ENCODE measurements at regions not wholly inside any gene's neighbourhood (a gene's known extent, or its start where the extent isn't known, plus 50 kb on each side); places are given as distances from the start of the nearest gene placed in this dataset.
A peak's percentile ranks its signal among the peaks of the same experiment; 100 is the strongest.

DNA sequence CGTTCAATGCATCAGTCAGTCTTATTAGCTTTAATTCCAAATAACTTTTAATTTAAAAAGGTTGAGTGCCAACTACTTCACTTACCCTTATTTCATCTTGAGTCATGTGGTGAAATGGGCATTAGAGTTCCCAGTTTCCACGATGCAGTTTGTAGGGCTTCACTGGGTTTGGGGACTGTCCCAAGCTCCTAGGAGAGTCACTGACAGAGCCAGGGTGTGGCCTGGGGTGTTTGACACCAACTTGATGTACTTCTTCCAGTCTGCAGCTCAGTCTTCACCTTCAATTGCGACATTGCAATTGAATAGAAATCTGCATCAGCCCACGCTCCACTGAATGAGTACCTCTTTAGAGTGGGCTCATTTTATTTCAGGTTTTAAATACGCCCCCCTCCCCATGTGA is 165.3 kb downstream of the ARL4C start:
- no peak for DNase-seq (ENCODE audit: low read depth)
- H3K4me3 ChIP-seq (ENCODE audit: control insufficient read depth, low read depth, low read length), result no peak overlapping the region
- TF ChIP-seq, protein P1, sequence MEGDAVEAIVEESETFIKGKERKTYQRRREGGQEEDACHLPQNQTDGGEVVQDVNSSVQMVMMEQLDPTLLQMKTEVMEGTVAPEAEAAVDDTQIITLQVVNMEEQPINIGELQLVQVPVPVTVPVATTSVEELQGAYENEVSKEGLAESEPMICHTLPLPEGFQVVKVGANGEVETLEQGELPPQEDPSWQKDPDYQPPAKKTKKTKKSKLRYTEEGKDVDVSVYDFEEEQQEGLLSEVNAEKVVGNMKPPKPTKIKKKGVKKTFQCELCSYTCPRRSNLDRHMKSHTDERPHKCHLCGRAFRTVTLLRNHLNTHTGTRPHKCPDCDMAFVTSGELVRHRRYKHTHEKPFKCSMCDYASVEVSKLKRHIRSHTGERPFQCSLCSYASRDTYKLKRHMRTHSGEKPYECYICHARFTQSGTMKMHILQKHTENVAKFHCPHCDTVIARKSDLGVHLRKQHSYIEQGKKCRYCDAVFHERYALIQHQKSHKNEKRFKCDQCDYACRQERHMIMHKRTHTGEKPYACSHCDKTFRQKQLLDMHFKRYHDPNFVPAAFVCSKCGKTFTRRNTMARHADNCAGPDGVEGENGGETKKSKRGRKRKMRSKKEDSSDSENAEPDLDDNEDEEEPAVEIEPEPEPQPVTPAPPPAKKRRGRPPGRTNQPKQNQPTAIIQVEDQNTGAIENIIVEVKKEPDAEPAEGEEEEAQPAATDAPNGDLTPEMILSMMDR (conservative IDR thresholded peaks at IDR 0.05; ENCODE audit: control insufficient read depth, insufficient read depth, low read depth, low read length), result no peak

DNA sequence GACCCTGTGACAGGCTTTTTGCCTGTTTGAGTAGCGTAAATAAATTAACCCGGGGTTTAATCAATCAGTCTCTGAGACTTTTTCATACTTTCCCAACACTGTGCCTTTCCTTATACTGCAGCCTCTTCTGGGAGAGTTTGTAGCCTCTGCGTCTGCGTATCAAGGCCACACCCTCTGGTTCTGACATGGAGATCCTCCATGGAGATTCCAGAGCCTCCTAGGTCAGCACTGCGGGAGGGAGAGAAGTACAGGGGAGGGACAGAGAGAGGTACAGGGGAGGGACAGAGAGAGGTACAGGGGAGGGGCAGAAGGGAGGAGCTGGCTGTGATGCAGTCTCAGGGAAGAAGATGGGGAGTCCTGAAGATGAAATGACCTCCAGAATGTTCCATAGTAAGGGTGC is 166.0 kb downstream of the ARL4C start:
- DNase-seq (ENCODE audit: low read depth), result no peak
- TF ChIP-seq, protein P1 (conservative IDR thresholded peaks at IDR 0.05; ENCODE audit: control insufficient read depth, insufficient read depth, low read depth, low read length), result no peak
- no peak overlapping the region for H3K4me3 ChIP-seq (ENCODE audit: control insufficient read depth, low read depth, low read length)

DNA sequence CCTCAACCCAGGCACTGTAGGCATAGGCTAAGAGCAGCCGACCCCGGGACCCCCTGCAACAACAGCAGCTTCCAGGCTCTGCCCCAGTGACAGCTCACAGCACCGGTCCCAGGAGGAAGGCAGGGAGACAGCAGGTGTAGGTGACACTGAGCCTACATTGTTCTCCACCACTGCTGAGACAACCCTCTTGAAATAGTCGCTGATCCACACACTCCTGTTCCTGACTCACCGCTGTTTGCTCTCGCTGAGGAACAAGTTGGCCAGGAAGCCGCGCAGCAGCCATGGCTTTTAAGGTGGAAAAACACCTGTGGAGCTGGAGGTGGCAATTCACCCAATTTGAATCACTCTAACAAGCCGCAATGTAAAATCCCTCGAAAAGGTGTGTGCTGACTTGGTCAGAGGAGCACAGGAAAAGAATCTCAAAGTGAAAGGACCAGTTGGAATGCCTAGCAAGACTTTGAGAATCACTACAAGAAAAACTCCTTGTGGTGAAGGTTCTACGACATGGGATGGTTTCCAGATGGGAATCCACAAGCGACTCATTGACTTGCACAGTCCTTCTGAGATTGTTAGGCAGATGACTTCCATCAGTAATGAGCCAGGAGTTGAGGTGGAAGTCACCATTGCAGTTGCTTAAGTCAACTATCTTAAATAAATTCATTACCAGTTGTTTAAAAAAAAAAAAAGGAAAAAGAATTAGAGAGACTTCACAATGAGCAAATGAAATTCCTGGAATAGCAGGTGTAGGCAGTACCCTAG is 167.5 kb downstream of the ARL4C start:
- H3K4me3 ChIP-seq (ENCODE audit: control insufficient read depth, low read depth, low read length), result no peak overlapping the region
- peak; percentile 44 for DNase-seq (ENCODE audit: low read depth)
- TF ChIP-seq, protein P1 (conservative IDR thresholded peaks at IDR 0.05; ENCODE audit: control insufficient read depth, insufficient read depth, low read depth, low read length), result no peak

- TF ChIP-seq, protein P1 (conservative IDR thresholded peaks at IDR 0.05; ENCODE audit: control insufficient read depth, insufficient read depth, low read depth, low read length), result no peak
- no peak for DNase-seq (ENCODE audit: low read depth)
- no peak overlapping the region for H3K4me3 ChIP-seq (ENCODE audit: control insufficient read depth, low read depth, low read length)
Measured at GRCh38 chr2:234328444-234328990, 168.4 kb downstream of the ARL4C start.

- H3K4me3 ChIP-seq (ENCODE audit: control insufficient read depth, low read depth, low read length), result no peak overlapping the region
- DNase-seq (ENCODE audit: low read depth), result no peak
- TF ChIP-seq, protein P1 (conservative IDR thresholded peaks at IDR 0.05; ENCODE audit: control insufficient read depth, insufficient read depth, low read depth, low read length), result no peak
Measured at GRCh38 chr2:234326694-234327093, 170.2 kb downstream of the ARL4C start.

DNA sequence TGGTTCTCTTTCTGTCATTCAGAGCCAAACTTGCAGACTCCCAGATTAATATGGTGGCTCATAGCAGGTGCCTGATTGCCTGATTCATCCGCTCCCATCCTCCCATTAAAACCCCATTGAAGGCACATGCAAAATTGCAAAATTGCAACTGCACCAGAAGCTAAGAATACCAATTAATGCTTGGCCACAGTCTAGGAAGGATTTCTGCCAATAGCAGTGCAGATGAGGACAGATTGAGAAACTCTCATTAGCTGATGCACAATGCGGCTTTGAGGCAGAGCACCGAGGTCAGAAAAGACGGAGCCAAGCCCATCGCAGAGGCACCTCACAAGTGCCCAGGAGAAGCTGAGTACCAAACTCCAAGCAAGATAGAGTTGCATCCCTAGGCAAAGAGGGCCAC is 172.8 kb downstream of the ARL4C start:
- TF ChIP-seq, protein P1 (conservative IDR thresholded peaks at IDR 0.05; ENCODE audit: control insufficient read depth, insufficient read depth, low read depth, low read length), result no peak
- no peak overlapping the region for H3K4me3 ChIP-seq (ENCODE audit: control insufficient read depth, low read depth, low read length)
- DNase-seq (ENCODE audit: low read depth), result peak; percentile 26

Measured in fibroblast of mammary gland (primary cell).